T-helper 22 cell (primary cell): ENCODE measurements at regions not wholly inside any gene's neighbourhood (a gene's known extent, or its start where the extent isn't known, plus 50 kb on each side); places are given as distances from the start of the nearest gene placed in this dataset.
A peak's percentile ranks its signal among the peaks of the same experiment; 100 is the strongest.
"Not testable (repeated sequence)": the region's sequence is repeated elsewhere in the genome, so short reads cannot be mapped to it uniquely, and the experiment has no call there.

Experiments
- DNase-seq: peaks from one replicate; pipeline ENCODE4 v3.0.0-alpha.2; 2020; ENCODE audit warnings: low read depth

- DNase-seq = no peak
These were observed 127.6 kb upstream of the SLC1A3 start for GRCh38 chr5:36478646-36479317.

GRCh38 chr5:36481454-36482120 lies 124.8 kb upstream of the SLC1A3 start:
- no peak for DNase-seq

- DNase-seq = no peak
These were observed 123.6 kb upstream of the SLC1A3 start for GRCh38 chr5:36482812-36483211.

- no peak for DNase-seq
These were observed 116.9 kb upstream of the SLC1A3 start for GRCh38 chr5:36489505-36489904.

- DNase-seq = no peak
These were observed 114.5 kb upstream of the SLC1A3 start for GRCh38 chr5:36491856-36492255.

GRCh38 chr5:36492984-36493654 lies 113.3 kb upstream of the SLC1A3 start:
- no peak for DNase-seq

- DNase-seq = no peak
These were observed 112.4 kb upstream of the SLC1A3 start for GRCh38 chr5:36494028-36494427.

- no peak for DNase-seq
These were observed 111.4 kb upstream of the SLC1A3 start for GRCh38 chr5:36494841-36495601.

- DNase-seq = no peak
These were observed 110.8 kb upstream of the SLC1A3 start for GRCh38 chr5:36495611-36496010.

- DNase-seq = no peak
These were observed 109.9 kb upstream of the SLC1A3 start for GRCh38 chr5:36496471-36496870.

GRCh38 chr5:36502608-36503007 lies 103.8 kb upstream of the SLC1A3 start:
- no peak for DNase-seq

- no peak for DNase-seq
These were observed 101.4 kb upstream of the SLC1A3 start for GRCh38 chr5:36505021-36505420.

GRCh38 chr5:36507332-36507952 lies 99.0 kb upstream of the SLC1A3 start:
- peak; percentile 5 for DNase-seq

GRCh38 chr5:36508331-36508730 lies 98.1 kb upstream of the SLC1A3 start:
- DNase-seq = not testable (repeated sequence)

- not testable (repeated sequence) for DNase-seq
These were observed 92.8 kb upstream of the SLC1A3 start for GRCh38 chr5:36513647-36514046.

GRCh38 chr5:36519881-36520280 lies 86.5 kb upstream of the SLC1A3 start:
- no peak for DNase-seq

- no peak for DNase-seq
These were observed 85.2 kb upstream of the SLC1A3 start for GRCh38 chr5:36521219-36521618.

- no peak for DNase-seq
These were observed 84.3 kb upstream of the SLC1A3 start for GRCh38 chr5:36521838-36522745.

- no peak for DNase-seq
These were observed 83.7 kb upstream of the SLC1A3 start for GRCh38 chr5:36522746-36523065.

GRCh38 chr5:36523450-36523849 lies 83.0 kb upstream of the SLC1A3 start:
- DNase-seq = no peak

GRCh38 chr5:36523926-36524325 lies 82.5 kb upstream of the SLC1A3 start:
- no peak for DNase-seq
